AG09309 (cell line): ENCODE measurements at regions not wholly inside any gene's neighbourhood (a gene's known extent, or its start where the extent isn't known, plus 50 kb on each side); places are given as distances from the start of the nearest gene placed in this dataset.

ENCODE experiments used
- DNase-seq: peaks from one replicate; pipeline ENCODE4 v3.0.0-alpha.2; 2010; ENCODE audit warnings: low read depth
- H3K4me3 ChIP-seq: 2 replicates; pipeline ENCODE4 v1.5.1; 2011; ENCODE audit warnings: mild to moderate bottlenecking, low read depth, low read length, moderate library complexity; ENCODE audit not compliant: control insufficient read depth
- TF ChIP-seq, protein P1 (sequence below): IDR thresholded peaks from 2 replicates; pipeline ENCODE4 v1.5.1; 2011; ENCODE audit warnings: mild to moderate bottlenecking, low read depth, low read length, inconsistent platforms; ENCODE audit not compliant: insufficient read depth, control insufficient read depth; ENCODE audit errors: missing control alignments

DNA sequence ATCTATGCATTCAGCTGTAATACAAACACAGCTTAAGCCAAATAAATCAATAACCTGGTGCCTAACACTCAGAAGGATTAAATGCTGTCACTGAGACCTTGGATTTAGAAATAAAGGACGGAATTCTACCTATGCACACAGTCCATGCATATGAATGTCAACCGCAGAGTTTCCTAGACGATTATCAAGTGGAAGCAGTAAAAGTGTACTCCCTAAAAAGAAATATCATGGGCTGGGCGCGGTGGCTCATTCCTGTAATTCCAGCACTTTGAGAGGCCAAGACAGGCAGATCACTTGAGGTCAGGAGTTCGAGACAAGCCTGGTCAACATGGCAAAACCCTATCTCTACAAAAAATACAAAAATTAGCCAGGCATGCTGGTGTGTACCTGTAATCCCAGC, 188.2 kb upstream of the DYRK2 start:
- TF ChIP-seq, protein P1, sequence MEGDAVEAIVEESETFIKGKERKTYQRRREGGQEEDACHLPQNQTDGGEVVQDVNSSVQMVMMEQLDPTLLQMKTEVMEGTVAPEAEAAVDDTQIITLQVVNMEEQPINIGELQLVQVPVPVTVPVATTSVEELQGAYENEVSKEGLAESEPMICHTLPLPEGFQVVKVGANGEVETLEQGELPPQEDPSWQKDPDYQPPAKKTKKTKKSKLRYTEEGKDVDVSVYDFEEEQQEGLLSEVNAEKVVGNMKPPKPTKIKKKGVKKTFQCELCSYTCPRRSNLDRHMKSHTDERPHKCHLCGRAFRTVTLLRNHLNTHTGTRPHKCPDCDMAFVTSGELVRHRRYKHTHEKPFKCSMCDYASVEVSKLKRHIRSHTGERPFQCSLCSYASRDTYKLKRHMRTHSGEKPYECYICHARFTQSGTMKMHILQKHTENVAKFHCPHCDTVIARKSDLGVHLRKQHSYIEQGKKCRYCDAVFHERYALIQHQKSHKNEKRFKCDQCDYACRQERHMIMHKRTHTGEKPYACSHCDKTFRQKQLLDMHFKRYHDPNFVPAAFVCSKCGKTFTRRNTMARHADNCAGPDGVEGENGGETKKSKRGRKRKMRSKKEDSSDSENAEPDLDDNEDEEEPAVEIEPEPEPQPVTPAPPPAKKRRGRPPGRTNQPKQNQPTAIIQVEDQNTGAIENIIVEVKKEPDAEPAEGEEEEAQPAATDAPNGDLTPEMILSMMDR: no peak
- DNase-seq: no peak
- H3K4me3 ChIP-seq: no peak overlapping the region

DNA sequence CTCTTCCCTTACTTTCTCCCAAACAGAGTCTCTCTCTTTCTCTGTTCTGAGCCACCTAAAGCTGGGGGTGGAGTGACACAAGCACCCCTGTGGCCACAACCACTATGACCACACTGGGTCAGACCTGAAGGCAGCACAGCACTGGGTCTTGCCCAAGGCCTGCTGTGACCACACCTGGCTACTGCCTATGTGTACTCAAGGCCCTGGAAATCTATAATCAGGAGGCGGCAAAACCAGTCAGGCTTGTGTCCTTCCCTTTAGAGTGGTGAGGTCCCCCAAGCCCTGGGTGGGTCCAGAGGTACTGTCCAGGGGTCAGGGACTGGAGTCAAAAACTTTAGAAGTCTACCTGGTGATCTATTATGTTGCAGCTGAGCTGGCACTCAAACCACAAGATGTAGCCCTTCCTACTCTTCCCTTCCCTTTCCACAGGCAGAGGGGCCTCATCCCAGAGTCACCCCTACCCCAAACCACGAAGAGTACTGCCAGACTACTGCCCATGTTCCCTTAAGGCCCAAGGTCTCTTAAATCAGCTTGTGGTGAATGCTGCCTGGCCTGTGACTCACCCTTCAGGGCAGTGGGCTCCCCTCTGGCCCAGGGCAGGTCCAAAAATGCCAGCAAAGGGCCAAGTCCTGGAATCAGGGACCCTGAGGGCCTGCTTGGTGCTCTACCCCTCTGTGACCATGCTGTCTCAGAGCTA, 179.8 kb upstream of the DYRK2 start:
- no peak for DNase-seq
- TF ChIP-seq, protein P1: no peak
- H3K4me3 ChIP-seq: no peak overlapping the region

DNA sequence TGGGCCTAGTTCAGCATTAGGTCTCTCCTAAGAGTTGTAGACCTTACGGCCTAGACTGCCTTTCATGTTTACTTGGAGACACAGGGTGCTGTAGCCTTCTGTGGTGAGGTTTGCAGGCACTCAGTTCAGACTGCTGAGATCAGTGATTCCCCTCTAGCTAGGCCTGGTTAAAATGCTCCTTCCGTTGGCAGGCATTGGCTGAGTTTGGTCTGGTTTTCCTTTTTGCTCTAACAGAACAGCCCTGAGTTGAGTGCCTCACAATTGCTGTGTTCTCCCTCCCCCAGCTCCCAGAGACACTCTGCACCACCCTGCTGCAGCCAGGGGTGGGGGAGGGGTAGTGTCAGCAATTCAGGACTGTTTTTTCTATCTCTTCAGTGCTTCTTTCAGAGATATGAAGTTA, 178.9 kb upstream of the DYRK2 start:
- no peak overlapping the region for H3K4me3 ChIP-seq
- TF ChIP-seq, protein P1: no peak
- DNase-seq: no peak

- no peak overlapping the region for H3K4me3 ChIP-seq
- no peak for DNase-seq
- TF ChIP-seq, protein P1: no peak
These were observed 176.7 kb upstream of the DYRK2 start for GRCh38 chr12:67471810-67472209.

DNA sequence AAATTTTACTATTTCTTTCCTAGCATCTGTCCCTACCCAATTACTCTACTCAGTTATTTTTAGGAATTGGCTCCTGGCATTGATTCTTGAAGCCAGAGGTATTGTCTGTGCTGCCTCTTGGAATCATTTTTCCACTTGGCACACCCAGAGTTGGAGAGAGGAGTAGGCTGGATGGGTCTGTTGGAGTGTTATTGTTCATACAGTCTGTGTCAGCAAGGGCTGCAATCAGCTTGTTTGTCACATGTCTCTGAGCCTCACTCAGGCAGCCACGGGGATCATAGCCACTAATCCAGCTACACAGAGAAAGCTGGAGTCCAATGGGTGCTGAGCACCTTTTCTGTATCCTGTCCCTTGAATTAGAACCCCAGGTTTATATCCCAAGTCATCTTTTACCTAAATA, 176.0 kb upstream of the DYRK2 start:
- TF ChIP-seq, protein P1: no peak
- no peak for DNase-seq

DNA sequence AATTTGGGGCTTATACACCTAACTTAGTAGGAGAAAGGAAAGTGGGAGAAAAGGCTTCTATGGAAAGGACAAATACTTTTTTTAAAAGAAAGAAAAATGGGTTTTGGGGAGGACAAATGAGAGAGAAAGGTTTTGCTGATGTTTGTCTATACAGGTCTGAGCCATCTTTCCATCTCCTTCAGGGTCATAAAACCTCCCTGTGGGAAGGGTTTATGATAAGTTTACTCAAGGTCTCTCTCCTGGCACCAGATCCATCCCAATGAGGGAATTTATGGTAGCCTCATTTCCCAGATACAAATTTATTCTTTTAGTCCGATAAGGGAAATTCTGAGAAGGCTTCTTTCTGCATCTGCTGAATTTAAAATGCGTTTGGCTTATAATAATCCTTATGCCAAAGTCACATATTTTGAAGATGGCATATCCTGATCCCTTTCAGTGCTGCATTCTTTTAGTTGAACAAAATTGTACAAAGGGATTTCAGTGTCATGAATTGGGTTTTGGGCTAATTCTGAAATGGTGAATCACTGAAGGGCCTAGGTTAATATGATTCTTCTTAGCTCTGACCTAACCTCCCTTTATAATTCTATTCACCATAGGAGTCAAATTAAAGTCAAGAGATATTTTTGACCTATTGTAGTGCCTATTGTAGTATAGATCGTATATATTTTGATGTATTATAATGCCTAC, 173.5 kb upstream of the DYRK2 start:
- no peak overlapping the region for H3K4me3 ChIP-seq
- no peak for DNase-seq
- TF ChIP-seq, protein P1: no peak

More for the DNA sequence above, 176.0 kb upstream of the DYRK2 start:
- no peak overlapping the region for H3K4me3 ChIP-seq
